Keratinocyte (primary cell): ENCODE measurements at regions not wholly inside any gene's neighbourhood (a gene's known extent, or its start where the extent isn't known, plus 50 kb on each side); places are given as distances from the start of the nearest gene placed in this dataset.

Experiments used
- DNase-seq: peaks from one replicate; pipeline ENCODE4 v3.0.0-alpha.2; 2011; ENCODE audit warnings: low read depth, missing footprints, low spot score
- FAIRE-seq: peaks from 2 replicates; lab custom pipeline; 2011; peaks lifted over from hg19 to GRCh38; lab: Jason Lieb, UNC
- H2AFZ ChIP-seq: 2 replicates; pipeline ENCODE4 v1.6.0; 2012; ENCODE audit warnings: low read length, control low read depth, inconsistent platforms; ENCODE audit not compliant: control insufficient read depth
- H3K27ac ChIP-seq: 2 replicates; pipeline ENCODE4 v1.5.1; 2011; ENCODE audit warnings: low read length; ENCODE audit not compliant: control insufficient read depth, insufficient read depth
- H3K27me3 ChIP-seq: 3 replicates; pipeline ENCODE4 v1.6.0; 2011; ENCODE audit warnings: low read length; ENCODE audit not compliant: control insufficient read depth, insufficient read depth; ENCODE audit errors: extremely low read depth
- H3K36me3 ChIP-seq, 2 experiments: 2 replicates in 1 of 2; 3 replicates in 1 of 2; pipeline ENCODE4 v1.5.1; 2011; ENCODE audit warnings: low read length in 2 of 2, mild to moderate bottlenecking in 1 of 2; ENCODE audit not compliant: control insufficient read depth in 2 of 2, insufficient read depth in 2 of 2; ENCODE audit errors: extremely low read depth in 1 of 2
- H3K4me1 ChIP-seq: 3 replicates; pipeline ENCODE4 v1.5.1; 2011; ENCODE audit warnings: low read length; ENCODE audit not compliant: control insufficient read depth, insufficient read depth; ENCODE audit errors: extremely low read depth
- H3K4me2 ChIP-seq: 3 replicates; pipeline ENCODE4 v1.6.0; 2011; ENCODE audit warnings: low read depth, low read length; ENCODE audit not compliant: control insufficient read depth, insufficient read depth; ENCODE audit errors: extremely low read depth
- H3K4me3 ChIP-seq, 3 experiments: fragments of 200-600 bp in 1 of 3; sonication (generic) in 1 of 3; 2 replicates in 2 of 3; 3 replicates in 1 of 3; pipeline ENCODE4 v1.5.1; 2011 to 2016; ENCODE audit warnings: low read length in 3 of 3, mild to moderate bottlenecking in 3 of 3, control low read depth in 2 of 3, inconsistent platforms in 1 of 3, low read depth in 1 of 3, mixed read lengths in 1 of 3, mixed run types in 1 of 3, moderate library complexity in 1 of 3; ENCODE audit not compliant: control insufficient read depth in 2 of 3, insufficient read depth in 2 of 3; ENCODE audit errors: extremely low read depth in 1 of 3
- H3K79me2 ChIP-seq: 2 replicates; pipeline ENCODE4 v1.6.0; 2012; ENCODE audit warnings: low read length; ENCODE audit not compliant: control insufficient read depth, insufficient read depth
- H3K9ac ChIP-seq: 3 replicates; pipeline ENCODE4 v1.6.0; 2011; ENCODE audit warnings: low read length; ENCODE audit not compliant: control insufficient read depth, insufficient read depth; ENCODE audit errors: extremely low read depth
- H3K9me1 ChIP-seq: 3 replicates; pipeline ENCODE4 v1.6.0; 2011; ENCODE audit warnings: low read length; ENCODE audit not compliant: control insufficient read depth, insufficient read depth; ENCODE audit errors: extremely low read depth
- H3K9me3 ChIP-seq: 2 replicates; pipeline ENCODE4 v1.5.1; 2012; ENCODE audit warnings: low read depth, low read length; ENCODE audit not compliant: control insufficient read depth
- H4K20me1 ChIP-seq: 3 replicates; pipeline ENCODE4 v1.6.0; 2011; ENCODE audit warnings: low read length; ENCODE audit not compliant: control insufficient read depth, insufficient read depth; ENCODE audit errors: extremely low read depth
- EZH2 ChIP-seq: IDR thresholded peaks from one replicate; pipeline ENCODE4 v1.6.1; 2012; ENCODE audit warnings: inconsistent platforms, mild to moderate bottlenecking, low read length, moderate library complexity
- dilution Hi-C: fragments of 300-500 bp; cut with MboI; formaldehyde crosslinking; loops from one replicate; pipeline ENCODE4 v1.7.0; 2020; ENCODE audit warnings: low sequenced_read_pairs; ENCODE audit not compliant: extremely low pct_ligation_motif_present
- TF ChIP-seq, protein P1 (sequence below), 3 experiments: IDR thresholded peaks in 1 of 3; conservative IDR thresholded peaks in 1 of 3; optimal IDR thresholded peaks in 1 of 3; 2 replicates in 2 of 3; 3 replicates in 1 of 3; pipeline versions ENCODE3 to v1.5.1; 2011; ENCODE audit warnings: low read length in 3 of 3, mild to moderate bottlenecking in 3 of 3, moderate library complexity in 2 of 3, control low read depth in 1 of 3, inconsistent platforms in 1 of 3; ENCODE audit not compliant: insufficient read depth in 2 of 3; ENCODE audit errors: extremely low read depth in 1 of 3

GRCh38 chr21:35478161-35479064 lies 429.3 kb upstream of the RUNX1 start:
- Histone ChIP-seq H3K4me1 (no peaks in the 10 kb centered on the region), H3K9me1 (no peaks in the 10 kb centered on the region), H3K9ac (no peak overlapping the region), H2AFZ (no peak overlapping the region), H3K4me2 (no peak overlapping the region), H3K27me3 (peaks cover 3% of the 10 kb centered on the region), H3K79me2 (no peaks in the 10 kb centered on the region), H3K9me3 (no peaks in the 10 kb centered on the region), H3K27ac (no peak overlapping the region), H3K36me3 (no peaks in the 10 kb centered on the region), H4K20me1 (no peaks in the 10 kb centered on the region), H3K4me3 (no peak overlapping the region)
- no peak for FAIRE-seq
- TF ChIP-seq EZH2, result no peak
- TF ChIP-seq, protein P1, sequence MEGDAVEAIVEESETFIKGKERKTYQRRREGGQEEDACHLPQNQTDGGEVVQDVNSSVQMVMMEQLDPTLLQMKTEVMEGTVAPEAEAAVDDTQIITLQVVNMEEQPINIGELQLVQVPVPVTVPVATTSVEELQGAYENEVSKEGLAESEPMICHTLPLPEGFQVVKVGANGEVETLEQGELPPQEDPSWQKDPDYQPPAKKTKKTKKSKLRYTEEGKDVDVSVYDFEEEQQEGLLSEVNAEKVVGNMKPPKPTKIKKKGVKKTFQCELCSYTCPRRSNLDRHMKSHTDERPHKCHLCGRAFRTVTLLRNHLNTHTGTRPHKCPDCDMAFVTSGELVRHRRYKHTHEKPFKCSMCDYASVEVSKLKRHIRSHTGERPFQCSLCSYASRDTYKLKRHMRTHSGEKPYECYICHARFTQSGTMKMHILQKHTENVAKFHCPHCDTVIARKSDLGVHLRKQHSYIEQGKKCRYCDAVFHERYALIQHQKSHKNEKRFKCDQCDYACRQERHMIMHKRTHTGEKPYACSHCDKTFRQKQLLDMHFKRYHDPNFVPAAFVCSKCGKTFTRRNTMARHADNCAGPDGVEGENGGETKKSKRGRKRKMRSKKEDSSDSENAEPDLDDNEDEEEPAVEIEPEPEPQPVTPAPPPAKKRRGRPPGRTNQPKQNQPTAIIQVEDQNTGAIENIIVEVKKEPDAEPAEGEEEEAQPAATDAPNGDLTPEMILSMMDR (optimal IDR thresholded peaks at IDR 0.05 in 1 of 3, IDR thresholded peaks at IDR 0.05 in 1 of 3, conservative IDR thresholded peaks at IDR 0.05 in 1 of 3; ENCODE audit: extremely low read depth in 1 of 3, insufficient read depth in 2 of 3, low read length in 3 of 3), result no peak
- DNase-seq, result no peak
- dilution Hi-C loops, result no loop called here

- Histone ChIP-seq H3K27me3 (peaks cover 3% of the 10 kb centered on the region), H3K36me3 (no peaks in the 10 kb centered on the region), H3K4me1 (no peaks in the 10 kb centered on the region), H3K9me1 (no peaks in the 10 kb centered on the region), H3K79me2 (no peaks in the 10 kb centered on the region), H3K27ac (no peak overlapping the region), H2AFZ (no peak overlapping the region), H3K4me2 (no peak overlapping the region), H3K9ac (no peak overlapping the region), H3K4me3 (no peak overlapping the region), H3K9me3 (no peaks in the 10 kb centered on the region), H4K20me1 (no peaks in the 10 kb centered on the region)
- FAIRE-seq (no peak), DNase-seq (no peak)
- TF ChIP-seq, protein P1 (optimal IDR thresholded peaks at IDR 0.05 in 1 of 3, IDR thresholded peaks at IDR 0.05 in 1 of 3, conservative IDR thresholded peaks at IDR 0.05 in 1 of 3; ENCODE audit: extremely low read depth in 1 of 3, insufficient read depth in 2 of 3, low read length in 3 of 3), result no peak
- no peak for TF ChIP-seq EZH2
- dilution Hi-C loops, result no loop called here
These were observed 428.5 kb upstream of the RUNX1 start for GRCh38 chr21:35477622-35478021.
